Astrocyte of the spinal cord (primary cell): ENCODE measurements at regions not wholly inside any gene's neighbourhood (a gene's known extent, or its start where the extent isn't known, plus 50 kb on each side); places are given as distances from the start of the nearest gene placed in this dataset.
"Not testable (repeated sequence)": the region's sequence is repeated elsewhere in the genome, so short reads cannot be mapped to it uniquely, and the experiment has no call there.

Source experiments
- DNase-seq: peaks from one replicate; pipeline ENCODE4 v3.0.0; 2011; ENCODE audit warnings: low read depth, low spot score
- H3K4me3 ChIP-seq: 2 replicates; pipeline ENCODE4 v1.5.1; 2011; ENCODE audit warnings: low read depth, mild to moderate bottlenecking, low read length, moderate library complexity
- CTCF ChIP-seq: IDR thresholded peaks from 2 replicates; pipeline ENCODE4 v1.5.1; 2012; ENCODE audit warnings: low read depth, mild to moderate bottlenecking, low read length, inconsistent platforms
- in situ Hi-C: cut with HindIII; loops from 2 replicates; pipeline ENCODE4 v1.10.0; 2017; ENCODE audit warnings: low sequenced_read_pairs

GRCh38 chr9:73441223-73441622, 289.6 kb downstream of the ANXA1 start:
- in situ Hi-C loops: no loop called here
- no peak for DNase-seq

GRCh38 chr9:73441890-73442818, 290.5 kb downstream of the ANXA1 start:
- peak; percentile 39 for DNase-seq
- no peak overlapping the region for H3K4me3 ChIP-seq
- in situ Hi-C loops: no loop called here
- no peak for TF ChIP-seq CTCF

More at GRCh38 chr9:73441223-73441622, 289.6 kb downstream of the ANXA1 start:
- H3K4me3 ChIP-seq: no peak overlapping the region
- TF ChIP-seq CTCF: no peak

- no peak for DNase-seq
- no peak overlapping the region for H3K4me3 ChIP-seq
- TF ChIP-seq CTCF: no peak
- in situ Hi-C loops: no loop called here
Observed at GRCh38 chr9:73444821-73445220, 293.2 kb downstream of the ANXA1 start.

- in situ Hi-C loops, DNase-seq, H3K4me3 ChIP-seq: not testable (repeated sequence)
Observed at GRCh38 chr9:73445384-73445783, 293.7 kb downstream of the ANXA1 start.

- DNase-seq: no peak
- in situ Hi-C loops: no loop called here
- no peak for TF ChIP-seq CTCF
Observed at GRCh38 chr9:73446306-73446705, 294.6 kb downstream of the ANXA1 start.

GRCh38 chr9:73451003-73451402, 299.3 kb downstream of the ANXA1 start:
- TF ChIP-seq CTCF: no peak
- in situ Hi-C loops: no loop called here
- no peak for DNase-seq
- H3K4me3 ChIP-seq: no peak overlapping the region

More at GRCh38 chr9:73446306-73446705, 294.6 kb downstream of the ANXA1 start:
- no peak overlapping the region for H3K4me3 ChIP-seq

- in situ Hi-C loops: no loop called here
- no peak for DNase-seq
- no peak overlapping the region for H3K4me3 ChIP-seq
- no peak for TF ChIP-seq CTCF
Observed at GRCh38 chr9:73459817-73460216, 308.2 kb downstream of the ANXA1 start.
